ENCODE measurements at regions not wholly inside any gene's neighbourhood (a gene's known extent, or its start where the extent isn't known, plus 50 kb on each side); places are given as distances from the start of the nearest gene placed in this dataset.

- H3K4me3 ChIP-seq (ENCODE audit: low read length), result no peak overlapping the region
- H3K36me3 ChIP-seq (ENCODE audit: insufficient read depth, low read depth, low read length), result no peaks in the 10 kb centered on the region
- H3K9me3 ChIP-seq (ENCODE audit: insufficient read depth, low read depth, low read length), result no peaks in the 10 kb centered on the region
- no peak overlapping the region for H3K9ac ChIP-seq (ENCODE audit: low read depth, low read length)
- no peaks in the 10 kb centered on the region for H3K4me1 ChIP-seq (ENCODE audit: insufficient read depth, low read length)
- H3K27ac ChIP-seq (ENCODE audit: low read length), result no peak overlapping the region
- no peaks in the 10 kb centered on the region for H3K27me3 ChIP-seq (ENCODE audit: insufficient read depth, low read length)
These were observed 132.6 kb upstream of the SLIT2 start for GRCh38 chr4:20119141-20119540.

- H3K9ac ChIP-seq (ENCODE audit: low read depth, low read length), result no peak overlapping the region
- no peaks in the 10 kb centered on the region for H3K36me3 ChIP-seq (ENCODE audit: insufficient read depth, low read depth, low read length)
- no peaks in the 10 kb centered on the region for H3K9me3 ChIP-seq (ENCODE audit: insufficient read depth, low read depth, low read length)
- no peaks in the 10 kb centered on the region for H3K27me3 ChIP-seq (ENCODE audit: insufficient read depth, low read length)
- no peaks in the 10 kb centered on the region for H3K4me1 ChIP-seq (ENCODE audit: insufficient read depth, low read length)
- H3K4me3 ChIP-seq (ENCODE audit: low read length), result no peak overlapping the region
- H3K27ac ChIP-seq (ENCODE audit: low read length), result no peak overlapping the region
These were observed 142.3 kb upstream of the SLIT2 start for GRCh38 chr4:20109391-20109790.

- Histone ChIP-seq H3K27me3 (ENCODE audit: insufficient read depth, low read length) (no peaks in the 10 kb centered on the region), H3K4me3 (ENCODE audit: low read length) (no peak overlapping the region)
These were observed 144.8 kb upstream of the SLIT2 start for GRCh38 chr4:20106921-20107320.

GRCh38 chr4:20101831-20102230, 149.9 kb upstream of the SLIT2 start:
- Histone ChIP-seq H3K27me3 (ENCODE audit: insufficient read depth, low read length) (no peaks in the 10 kb centered on the region), H3K4me3 (ENCODE audit: low read length) (no peak overlapping the region)

More at GRCh38 chr4:20106921-20107320, 144.8 kb upstream of the SLIT2 start:
- Histone ChIP-seq H3K4me1 (ENCODE audit: insufficient read depth, low read length) (no peaks in the 10 kb centered on the region), H3K27ac (ENCODE audit: low read length) (no peak overlapping the region), H3K9ac (ENCODE audit: low read depth, low read length) (no peak overlapping the region), H3K36me3 (ENCODE audit: insufficient read depth, low read depth, low read length) (no peaks in the 10 kb centered on the region), H3K9me3 (ENCODE audit: insufficient read depth, low read depth, low read length) (no peaks in the 10 kb centered on the region)

GRCh38 chr4:20096911-20097310, 154.8 kb upstream of the SLIT2 start:
- no peak overlapping the region for H3K4me3 ChIP-seq (ENCODE audit: low read length)
- H3K9ac ChIP-seq (ENCODE audit: low read depth, low read length), result no peak overlapping the region
- H3K27me3 ChIP-seq (ENCODE audit: insufficient read depth, low read length), result no peaks in the 10 kb centered on the region
- no peaks in the 10 kb centered on the region for H3K36me3 ChIP-seq (ENCODE audit: insufficient read depth, low read depth, low read length)
- H3K9me3 ChIP-seq (ENCODE audit: insufficient read depth, low read depth, low read length), result no peaks in the 10 kb centered on the region
- H3K27ac ChIP-seq (ENCODE audit: low read length), result no peak overlapping the region
- no peaks in the 10 kb centered on the region for H3K4me1 ChIP-seq (ENCODE audit: insufficient read depth, low read length)

More at GRCh38 chr4:20101831-20102230, 149.9 kb upstream of the SLIT2 start:
- Histone ChIP-seq H3K9ac (ENCODE audit: low read depth, low read length) (no peak overlapping the region), H3K9me3 (ENCODE audit: insufficient read depth, low read depth, low read length) (no peaks in the 10 kb centered on the region), H3K27ac (ENCODE audit: low read length) (no peak overlapping the region), H3K36me3 (ENCODE audit: insufficient read depth, low read depth, low read length) (no peaks in the 10 kb centered on the region), H3K4me1 (ENCODE audit: insufficient read depth, low read length) (no peaks in the 10 kb centered on the region)

- no peak overlapping the region for H3K9ac ChIP-seq (ENCODE audit: low read depth, low read length)
- H3K9me3 ChIP-seq (ENCODE audit: insufficient read depth, low read depth, low read length), result no peaks in the 10 kb centered on the region
- no peaks in the 10 kb centered on the region for H3K4me1 ChIP-seq (ENCODE audit: insufficient read depth, low read length)
- H3K4me3 ChIP-seq (ENCODE audit: low read length), result no peak overlapping the region
- no peak overlapping the region for H3K27ac ChIP-seq (ENCODE audit: low read length)
- H3K36me3 ChIP-seq (ENCODE audit: insufficient read depth, low read depth, low read length), result no peaks in the 10 kb centered on the region
- no peaks in the 10 kb centered on the region for H3K27me3 ChIP-seq (ENCODE audit: insufficient read depth, low read length)
These were observed 155.7 kb upstream of the SLIT2 start for GRCh38 chr4:20095805-20096541.

- Histone ChIP-seq H3K27ac (ENCODE audit: low read length) (no peak overlapping the region), H3K9ac (ENCODE audit: low read depth, low read length) (no peak overlapping the region), H3K36me3 (ENCODE audit: insufficient read depth, low read depth, low read length) (no peaks in the 10 kb centered on the region), H3K4me1 (ENCODE audit: insufficient read depth, low read length) (no peaks in the 10 kb centered on the region), H3K4me3 (ENCODE audit: low read length) (no peak overlapping the region), H3K9me3 (ENCODE audit: insufficient read depth, low read depth, low read length) (no peaks in the 10 kb centered on the region), H3K27me3 (ENCODE audit: insufficient read depth, low read length) (no peaks in the 10 kb centered on the region)
These were observed 159.9 kb upstream of the SLIT2 start for GRCh38 chr4:20091781-20092180.

- Histone ChIP-seq H3K4me3 (ENCODE audit: low read length) (no peak overlapping the region), H3K36me3 (ENCODE audit: insufficient read depth, low read depth, low read length) (no peaks in the 10 kb centered on the region), H3K4me1 (ENCODE audit: insufficient read depth, low read length) (no peaks in the 10 kb centered on the region), H3K9me3 (ENCODE audit: insufficient read depth, low read depth, low read length) (no peaks in the 10 kb centered on the region), H3K9ac (ENCODE audit: low read depth, low read length) (no peak overlapping the region), H3K27ac (ENCODE audit: low read length) (no peak overlapping the region), H3K27me3 (ENCODE audit: insufficient read depth, low read length) (no peaks in the 10 kb centered on the region)
These were observed 164.2 kb upstream of the SLIT2 start for GRCh38 chr4:20087522-20087911.

GRCh38 chr4:20086799-20087521, 164.7 kb upstream of the SLIT2 start:
- H3K27ac ChIP-seq (ENCODE audit: low read length), result no peak overlapping the region
- H3K9ac ChIP-seq (ENCODE audit: low read depth, low read length), result no peak overlapping the region
- H3K4me3 ChIP-seq (ENCODE audit: low read length), result no peak overlapping the region
- H3K27me3 ChIP-seq (ENCODE audit: insufficient read depth, low read length), result no peaks in the 10 kb centered on the region
- no peaks in the 10 kb centered on the region for H3K4me1 ChIP-seq (ENCODE audit: insufficient read depth, low read length)
- no peaks in the 10 kb centered on the region for H3K36me3 ChIP-seq (ENCODE audit: insufficient read depth, low read depth, low read length)
- no peaks in the 10 kb centered on the region for H3K9me3 ChIP-seq (ENCODE audit: insufficient read depth, low read depth, low read length)

GRCh38 chr4:20086067-20086798, 165.5 kb upstream of the SLIT2 start:
- H3K4me3 ChIP-seq (ENCODE audit: low read length), result no peak overlapping the region
- H3K27ac ChIP-seq (ENCODE audit: low read length), result no peak overlapping the region
- no peak overlapping the region for H3K9ac ChIP-seq (ENCODE audit: low read depth, low read length)

GRCh38 chr4:20085653-20086052, 166.1 kb upstream of the SLIT2 start:
- Histone ChIP-seq H3K36me3 (ENCODE audit: insufficient read depth, low read depth, low read length) (no peaks in the 10 kb centered on the region), H3K4me1 (ENCODE audit: insufficient read depth, low read length) (no peaks in the 10 kb centered on the region), H3K27ac (ENCODE audit: low read length) (no peak overlapping the region), H3K9me3 (ENCODE audit: insufficient read depth, low read depth, low read length) (no peaks in the 10 kb centered on the region), H3K4me3 (ENCODE audit: low read length) (no peak overlapping the region), H3K9ac (ENCODE audit: low read depth, low read length) (no peak overlapping the region), H3K27me3 (ENCODE audit: insufficient read depth, low read length) (no peaks in the 10 kb centered on the region)

More at GRCh38 chr4:20086067-20086798, 165.5 kb upstream of the SLIT2 start:
- no peaks in the 10 kb centered on the region for H3K27me3 ChIP-seq (ENCODE audit: insufficient read depth, low read length)
- no peaks in the 10 kb centered on the region for H3K4me1 ChIP-seq (ENCODE audit: insufficient read depth, low read length)
- no peaks in the 10 kb centered on the region for H3K36me3 ChIP-seq (ENCODE audit: insufficient read depth, low read depth, low read length)
- no peaks in the 10 kb centered on the region for H3K9me3 ChIP-seq (ENCODE audit: insufficient read depth, low read depth, low read length)
